GM23338 (cell line): ENCODE measurements at regions not wholly inside any gene's neighbourhood (a gene's known extent, or its start where the extent isn't known, plus 50 kb on each side); places are given as distances from the start of the nearest gene placed in this dataset.

Experiments
- ATAC-seq: fragments of 200-7000 bp; cut with Tn5 transposase; 3 replicates; pipeline ENCODE4 v1.9.1; 2020
- DNase-seq: peaks from one replicate; pipeline ENCODE4 v3.0.0-alpha.2; 2015; ENCODE audit warnings: low spot score
- H2AFZ ChIP-seq: fragments of 200-600 bp; sonication (generic); 2 replicates; pipeline ENCODE4 v1.8.0; 2016; ENCODE audit warnings: antibody characterized with exemption, mild to moderate bottlenecking, moderate library complexity
- H3F3A ChIP-seq: fragments of 200-600 bp; sonication (generic); replicated peaks from 2 replicates; pipeline ENCODE4 v1.8.0; 2017; ENCODE audit warnings: antibody characterized with exemption, mixed run types, low read depth
- H3K27ac ChIP-seq: fragments of 200-600 bp; sonication (generic); 2 replicates; pipeline ENCODE4 v1.6.1; 2016; ENCODE audit warnings: low read depth
- H3K27me3 ChIP-seq: fragments of 200-600 bp; sonication (generic); 2 replicates; pipeline ENCODE4 v1.8.0; 2016; ENCODE audit warnings: mild to moderate bottlenecking, mixed run types, moderate library complexity; ENCODE audit not compliant: insufficient read depth
- H3K36me3 ChIP-seq: fragments of 200-600 bp; sonication (generic); 2 replicates; pipeline ENCODE4 v1.8.0; 2016; ENCODE audit warnings: mild to moderate bottlenecking; ENCODE audit not compliant: insufficient read depth
- H3K4me1 ChIP-seq: fragments of 200-600 bp; sonication (generic); 2 replicates; pipeline ENCODE4 v1.8.0; 2016; ENCODE audit warnings: mild to moderate bottlenecking, moderate library complexity; ENCODE audit not compliant: insufficient read depth
- H3K4me2 ChIP-seq: fragments of 200-600 bp; sonication (generic); 2 replicates; pipeline ENCODE4 v1.7.1; 2017; ENCODE audit warnings: mixed run types
- H3K4me3 ChIP-seq: fragments of 200-600 bp; sonication (generic); 2 replicates; pipeline ENCODE4 v1.6.1; 2016; ENCODE audit warnings: mixed run types
- H3K79me2 ChIP-seq: fragments of 200-600 bp; sonication (generic); replicated peaks from 2 replicates; pipeline ENCODE4 v1.8.0; 2017; ENCODE audit warnings: mild to moderate bottlenecking; ENCODE audit not compliant: insufficient read depth
- H3K9me2 ChIP-seq: fragments of 200-600 bp; sonication (generic); 2 replicates; pipeline ENCODE4 v1.8.0; 2017; ENCODE audit not compliant: insufficient read depth
- H4K20me1 ChIP-seq: fragments of 200-600 bp; sonication (generic); replicated peaks from 2 replicates; pipeline ENCODE4 v1.8.0; 2017; ENCODE audit warnings: mild to moderate bottlenecking; ENCODE audit not compliant: insufficient read depth
- H3K27ac Mint-ChIP-seq: 2 replicates; pipeline ENCODE4 v1.8.0; 2020; ENCODE audit warnings: inconsistent platforms, mild to moderate bottlenecking, moderate library complexity, mixed read lengths
- H3K27me3 Mint-ChIP-seq: 3 replicates; pipeline ENCODE4 v1.8.0; 2022; ENCODE audit warnings: low read depth, mild to moderate bottlenecking, moderate library complexity, mixed read lengths, inconsistent platforms; ENCODE audit not compliant: insufficient read depth, poor library complexity
- H3K36me3 Mint-ChIP-seq: 3 replicates; pipeline ENCODE4 v1.8.0; 2021; ENCODE audit warnings: low read depth, mild to moderate bottlenecking, inconsistent platforms, moderate library complexity, mixed read lengths
- H3K4me1 Mint-ChIP-seq: 3 replicates; pipeline ENCODE4 v1.8.0; 2020; ENCODE audit warnings: mild to moderate bottlenecking, inconsistent platforms, mixed read lengths
- H3K4me3 Mint-ChIP-seq: 3 replicates; pipeline ENCODE4 v1.8.0; 2021; ENCODE audit warnings: moderate library complexity, mild to moderate bottlenecking, inconsistent platforms, mixed read lengths
- H3K9me3 Mint-ChIP-seq: 3 replicates; pipeline ENCODE4 v1.8.0; 2020; ENCODE audit warnings: moderate library complexity, mild to moderate bottlenecking, inconsistent platforms, mixed read lengths
- CREB1 ChIP-seq: fragments of 250-450 bp; sonication (Bioruptor Pico); IDR thresholded peaks from 2 replicates; pipeline ENCODE4 v1.5.0; 2020; ENCODE audit warnings: low read depth, mild to moderate bottlenecking, moderate library complexity
- CTCF ChIP-seq, 2 experiments: fragments of 200-600 bp in 1 of 2; sonication (generic) in 1 of 2; conservative IDR thresholded peaks; 2 replicates each; pipeline versions ENCODE4 v1.5.1 to v1.6.1; 2016 to 2017; ENCODE audit warnings: antibody characterized with exemption in 2 of 2, low read depth in 2 of 2, mild to moderate bottlenecking in 2 of 2, moderate library complexity in 1 of 2
- ETS1 ChIP-seq: IDR thresholded peaks from 2 replicates; pipeline ENCODE4 v1.6.1; 2016; ENCODE audit warnings: antibody characterized with exemption
- EZH2 ChIP-seq: fragments of 200-600 bp; sonication (generic); IDR thresholded peaks from one replicate; pipeline ENCODE4 v1.8.0; 2017; ENCODE audit warnings: antibody characterized with exemption, mild to moderate bottlenecking, low read depth; ENCODE audit not compliant: unreplicated experiment
- EZH2phosphoT487 ChIP-seq: fragments of 200-600 bp; sonication (generic); IDR thresholded peaks from one replicate; pipeline ENCODE4 v1.8.1; 2018; ENCODE audit warnings: antibody characterized with exemption; ENCODE audit not compliant: unreplicated experiment
- JUNB ChIP-seq: IDR thresholded peaks from one replicate; pipeline ENCODE4 v1.6.1; 2016; ENCODE audit warnings: antibody characterized with exemption; ENCODE audit not compliant: unreplicated experiment
- NANOG ChIP-seq: IDR thresholded peaks from 2 replicates; pipeline ENCODE4 v1.6.1; 2016; ENCODE audit warnings: antibody characterized with exemption, borderline replicate concordance
- POLR2AphosphoS5 ChIP-seq: IDR thresholded peaks from 2 replicates; pipeline ENCODE4 v1.6.1; 2016; ENCODE audit warnings: antibody characterized with exemption, low read depth
- REST ChIP-seq: IDR thresholded peaks from one replicate; pipeline ENCODE4 v1.6.1; 2018; ENCODE audit warnings: antibody characterized with exemption; ENCODE audit not compliant: unreplicated experiment
- STAT1 ChIP-seq: IDR thresholded peaks from one replicate; pipeline ENCODE4 v1.6.1; 2016; ENCODE audit warnings: antibody characterized with exemption; ENCODE audit not compliant: unreplicated experiment
- ZNF114 ChIP-seq: fragments of 250-450 bp; sonication (Bioruptor Pico); IDR thresholded peaks from 2 replicates; pipeline ENCODE4 v1.5.0; 2020; ENCODE audit warnings: mild to moderate bottlenecking, moderate library complexity
- ZNF331 ChIP-seq: fragments of 250-450 bp; sonication (Bioruptor Pico); IDR thresholded peaks from 2 replicates; pipeline ENCODE4 v1.5.0; 2020; ENCODE audit warnings: low read depth, mild to moderate bottlenecking, moderate library complexity
- ZNF462 ChIP-seq: fragments of 250-450 bp; sonication (Bioruptor Pico); IDR thresholded peaks from 2 replicates; pipeline ENCODE4 v1.5.0; 2020; ENCODE audit warnings: mild to moderate bottlenecking, moderate library complexity

GRCh38 chr2:158015428-158016076 is 86.1 kb upstream of the UPP2 start:
- Mint-ChIP-seq H3K27me3 (no peaks in the 10 kb centered on the region), H3K36me3 (no peaks in the 10 kb centered on the region), H3K27ac (no peak overlapping the region), H3K4me3 (no peak overlapping the region), H3K9me3 (no peaks in the 10 kb centered on the region), H3K4me1 (peaks cover 16% of the 10 kb centered on the region)
- no peak for ATAC-seq
- H3K9me2 ChIP-seq = peaks cover 6% of the 10 kb centered on the region; the same call in 1 of the 2 replicates
- H3K36me3 ChIP-seq = no peaks in the 10 kb centered on the region
- no peaks in the 10 kb centered on the region for H3K4me1 ChIP-seq
- H3K79me2 ChIP-seq = no peaks in the 10 kb centered on the region
- no peaks in the 10 kb centered on the region for H3K27me3 ChIP-seq
- no peak for DNase-seq
- no peak overlapping the region for H2AFZ ChIP-seq
- H4K20me1 ChIP-seq = no peaks in the 10 kb centered on the region
- H3K4me3 ChIP-seq = no peak overlapping the region
- H3K4me2 ChIP-seq = no peak overlapping the region
- TF ChIP-seq POLR2AphosphoS5 = no peak
- TF ChIP-seq NANOG = no peak
- no peak for TF ChIP-seq CTCF (conservative IDR thresholded peaks at IDR 0.05; ENCODE audit: low read depth in 2 of 2)
- no peak for TF ChIP-seq REST
- no peak for TF ChIP-seq STAT1
- no peak for TF ChIP-seq EZH2
- TF ChIP-seq CREB1 = no peak
- TF ChIP-seq ETS1 = no peak
- TF ChIP-seq ZNF331 = no peak
- no peak for TF ChIP-seq JUNB
- TF ChIP-seq EZH2phosphoT487 = no peak
- TF ChIP-seq ZNF114 = no peak
- no peak for TF ChIP-seq ZNF462 (CRISPR knock-in tag)
- no peak overlapping the region for H3K27ac ChIP-seq
- no peaks in the 10 kb centered on the region for H3F3A ChIP-seq
